Head of caudate nucleus (tissue), 42 donors: ENCODE measurements at regions not wholly inside any gene's neighbourhood (a gene's known extent, or its start where the extent isn't known, plus 50 kb on each side); places are given as distances from the start of the nearest gene placed in this dataset.
A peak's percentile ranks its signal among the peaks of the same experiment; 100 is the strongest.
"Not testable (repeated sequence)": the region's sequence is repeated elsewhere in the genome, so short reads cannot be mapped to it uniquely, and the experiment has no call there.

Experiments
- DNase-seq, 42 donors: peaks; one replicate each; pipeline versions ENCODE4 v3.0.0 to v3.0.0-alpha.2; 2020 to 2021; ENCODE audit warnings: mixed read lengths in 7 of 42
- intact Hi-C: fragments of 100-400 bp; cut with DNase I; formaldehyde crosslinking; loops from one replicate; pipeline ENCODE4 v1.15.0; 2022

DNA sequence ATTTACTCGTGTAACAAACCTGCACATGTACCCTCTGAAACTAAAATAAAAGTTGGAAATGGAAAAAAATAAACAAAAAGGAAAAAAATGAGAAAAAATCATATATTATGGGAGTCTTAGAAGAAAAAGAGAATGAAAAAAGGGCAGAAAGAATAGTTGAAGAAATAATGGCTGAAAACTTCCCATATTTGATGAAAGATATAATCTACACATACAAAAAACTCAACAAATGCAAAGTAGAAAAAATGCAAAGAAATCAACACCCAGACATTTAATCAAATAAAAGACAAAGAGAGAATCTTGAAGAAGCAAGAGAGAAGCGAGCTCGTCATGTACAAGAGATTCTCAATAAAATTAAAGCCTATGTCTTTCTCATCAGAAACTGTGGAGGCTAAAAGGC is 73.8 kb downstream of the SLC25A46 start:
- intact Hi-C loops, result no loop called here

DNA sequence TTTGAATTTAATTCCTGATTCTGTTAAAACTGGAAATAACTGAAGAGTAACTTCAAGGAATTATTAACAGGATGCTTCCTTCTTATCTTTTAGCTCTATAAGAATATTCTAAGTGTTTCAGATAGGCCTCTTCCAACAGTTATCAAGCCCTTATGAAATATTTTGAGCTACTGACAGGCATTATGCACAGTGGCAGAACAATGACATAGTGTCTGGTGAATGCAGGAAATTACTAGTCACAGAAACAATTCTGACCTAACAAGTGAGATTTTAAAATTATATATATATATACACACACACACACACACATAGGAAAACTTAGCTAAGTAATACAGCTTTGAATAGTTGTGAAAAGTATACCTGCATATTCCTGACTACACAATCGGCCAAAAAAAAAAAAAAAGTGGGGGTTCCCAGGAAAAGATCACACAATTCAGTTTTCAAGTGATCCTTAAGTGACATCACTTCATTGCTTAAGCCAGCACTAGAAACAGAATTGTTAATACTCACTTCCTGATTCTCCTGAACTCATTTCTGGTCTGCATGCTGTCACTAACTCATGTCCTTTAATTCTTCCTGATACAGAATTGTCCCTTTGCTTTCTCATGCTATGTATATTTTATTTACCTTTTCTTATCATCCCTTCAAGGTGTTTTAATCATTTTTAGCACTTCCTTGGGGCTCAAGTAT is 77.3 kb downstream of the SLC25A46 start:
- no peak for DNase-seq
- intact Hi-C loops, result no loop called here

More for the DNA sequence above, 73.8 kb downstream of the SLC25A46 start:
- DNase-seq, result no peak

DNA sequence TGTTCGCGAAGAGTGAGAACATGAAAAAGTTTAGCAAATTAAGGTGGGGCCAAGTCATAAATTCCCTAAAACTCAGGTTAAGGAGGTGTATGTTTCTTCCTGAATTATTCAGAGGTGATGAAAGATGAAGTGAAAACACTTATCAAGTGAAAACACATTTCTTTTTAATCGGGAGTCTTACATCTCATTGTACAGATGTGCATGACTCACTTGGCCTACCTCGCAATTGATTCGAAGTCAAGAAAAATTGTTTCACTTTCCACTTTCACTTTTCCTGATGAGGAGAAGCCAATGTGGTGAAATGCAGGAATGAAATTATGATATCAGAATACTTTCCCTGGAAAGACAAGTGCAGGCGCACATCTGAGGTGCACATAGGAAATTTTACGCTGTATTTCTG is 78.7 kb downstream of the SLC25A46 start:
- intact Hi-C loops, result no loop called here
- DNase-seq, result no peak

DNA sequence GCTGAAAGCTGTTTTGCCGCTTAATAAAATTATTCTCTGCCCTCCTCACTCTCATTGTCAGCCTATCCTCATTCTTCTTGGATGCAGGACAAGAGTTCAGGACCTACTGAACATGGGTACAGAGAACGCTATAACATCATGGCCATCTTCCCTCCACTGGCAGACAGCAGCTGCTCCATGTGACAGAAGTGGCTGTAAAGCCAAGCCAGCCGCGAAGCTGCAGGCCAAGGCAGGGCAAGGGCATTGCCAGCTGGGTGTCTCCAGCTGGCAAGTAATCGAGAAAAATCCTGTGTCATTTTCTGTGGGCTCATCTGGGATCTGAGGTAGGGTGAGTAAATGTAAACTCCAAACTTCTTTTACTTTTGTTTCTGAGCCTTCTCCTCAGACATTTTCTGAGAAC is 84.8 kb downstream of the SLC25A46 start:
- DNase-seq, result no peak
- intact Hi-C loops, result no loop called here

DNA sequence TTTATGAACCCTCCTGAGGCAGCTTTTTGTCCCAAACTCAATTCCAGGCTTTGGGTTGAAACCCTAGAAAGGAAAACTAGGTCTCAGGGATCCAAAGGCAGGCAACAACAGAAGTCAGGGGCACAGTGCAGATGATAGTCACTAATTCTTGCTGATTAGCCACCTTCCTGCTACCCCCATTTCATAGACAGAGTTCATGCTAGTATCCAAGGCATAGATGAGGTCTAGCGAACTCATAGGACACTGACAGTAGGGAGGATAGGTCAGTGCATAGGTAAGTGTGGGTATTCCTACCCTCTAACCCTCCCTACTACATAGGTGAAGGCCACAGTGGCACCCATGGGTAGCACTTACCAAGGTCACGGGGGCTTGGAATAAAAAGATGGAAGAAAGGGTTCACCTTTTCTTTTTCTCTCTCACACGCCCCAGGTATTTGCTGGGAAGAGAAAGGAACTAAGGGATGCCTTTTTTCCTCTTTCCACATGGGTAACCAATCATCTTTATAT is 86.2 kb downstream of the SLC25A46 start:
- intact Hi-C loops, result no loop called here
- DNase-seq, result no peak

DNA sequence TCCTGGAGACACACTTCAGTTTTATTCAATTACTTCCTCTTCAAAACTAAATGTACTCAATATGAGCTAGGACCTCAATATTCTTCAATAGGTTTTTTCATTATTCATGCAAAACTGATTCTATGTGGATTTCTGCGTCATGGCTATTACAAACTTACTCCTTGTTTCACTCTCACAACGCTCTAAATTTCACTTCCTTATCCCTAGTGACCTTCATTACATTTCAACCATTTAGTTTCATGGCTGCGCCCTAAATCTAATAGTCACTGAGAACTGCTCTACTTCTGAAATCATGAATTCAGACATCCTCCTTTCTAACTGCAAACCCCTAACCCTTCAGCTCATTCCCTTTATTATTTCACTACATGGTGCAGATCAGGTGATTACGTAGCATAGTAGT is 93.9 kb downstream of the SLC25A46 start:
- no peak for DNase-seq
- intact Hi-C loops, result no loop called here

DNA sequence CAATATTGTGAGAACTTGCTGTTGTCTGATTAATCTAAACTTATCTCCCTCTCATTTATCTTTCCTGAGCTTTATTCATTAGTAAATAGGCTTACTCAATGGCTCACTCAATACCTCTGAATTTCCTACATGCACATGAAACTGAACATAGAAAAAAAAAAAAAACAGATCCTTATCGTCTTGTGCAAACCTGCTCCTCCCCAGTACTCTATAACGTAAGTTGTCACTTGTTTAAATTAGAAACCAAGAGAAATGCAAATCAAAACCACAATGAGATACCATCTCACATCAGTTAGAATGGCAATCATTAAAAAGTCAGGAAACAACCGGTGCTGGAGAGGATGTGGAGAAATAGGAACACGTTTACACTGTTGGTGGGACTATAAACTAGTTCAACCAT is 96.1 kb downstream of the SLC25A46 start:
- DNase-seq, intact Hi-C loops: not testable (repeated sequence)

DNA sequence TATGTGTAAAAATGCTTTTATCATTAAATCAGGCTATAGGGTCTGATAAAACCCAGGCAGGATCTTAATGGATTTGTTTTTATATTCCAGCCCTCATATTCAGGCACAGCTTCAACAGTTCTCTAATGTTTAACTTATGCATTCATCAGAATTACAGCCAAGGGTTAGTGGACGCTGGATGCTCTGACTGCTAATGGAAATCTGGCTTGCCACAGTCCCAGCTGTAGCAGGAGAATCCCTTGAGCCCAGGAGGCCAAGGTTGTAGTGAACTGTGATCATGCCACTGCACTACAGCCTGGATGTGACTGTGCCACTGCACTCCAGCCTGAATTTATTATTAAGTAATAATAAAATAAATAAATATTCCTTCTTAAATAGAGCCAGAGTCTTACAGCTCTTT is 98.0 kb downstream of the SLC25A46 start:
- intact Hi-C loops, result no loop called here

DNA sequence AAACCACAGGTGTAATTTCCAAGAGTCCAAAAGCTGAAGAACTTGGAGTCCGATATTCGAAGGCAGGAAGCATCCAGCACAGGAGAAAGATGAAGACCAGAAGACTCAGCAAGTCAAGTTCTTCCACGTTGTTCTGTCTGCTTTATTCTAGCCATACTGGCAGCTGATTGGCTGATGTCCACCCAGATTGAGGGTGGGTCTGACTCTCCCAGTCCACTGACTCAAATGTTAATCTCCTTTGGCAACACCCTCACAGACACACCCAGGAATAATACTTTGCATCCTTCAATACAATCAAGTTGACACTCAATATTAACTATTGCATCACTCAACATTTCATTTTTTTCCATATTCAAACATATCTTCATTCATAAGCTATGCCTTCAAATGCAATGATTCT is 99.5 kb downstream of the SLC25A46 start:
- DNase-seq, intact Hi-C loops: not testable (repeated sequence)

More for the DNA sequence above, 98.0 kb downstream of the SLC25A46 start:
- DNase-seq, result no peak

DNA sequence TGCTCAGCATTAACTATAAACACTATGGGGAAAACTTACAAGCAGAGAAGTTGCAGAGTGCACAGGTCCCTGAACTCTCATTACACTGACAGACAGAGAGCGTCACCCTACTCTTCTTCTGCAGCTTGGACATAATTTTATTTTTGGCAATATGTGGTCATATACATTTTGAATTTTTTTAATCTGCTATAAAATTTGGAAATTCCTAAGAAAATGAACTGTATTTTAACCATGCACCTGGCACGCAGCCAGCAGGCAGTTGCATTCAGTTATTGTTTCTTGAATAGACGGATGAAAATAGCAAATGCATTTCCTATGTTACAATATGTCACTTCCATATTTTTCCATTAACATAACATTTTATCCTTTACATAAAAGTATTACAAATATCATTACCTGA is 100.2 kb downstream of the SLC25A46 start:
- peak in 18 of 42 donors; percentile 1 to 58 (median 12) for DNase-seq
- intact Hi-C loops, result no loop called here

DNA sequence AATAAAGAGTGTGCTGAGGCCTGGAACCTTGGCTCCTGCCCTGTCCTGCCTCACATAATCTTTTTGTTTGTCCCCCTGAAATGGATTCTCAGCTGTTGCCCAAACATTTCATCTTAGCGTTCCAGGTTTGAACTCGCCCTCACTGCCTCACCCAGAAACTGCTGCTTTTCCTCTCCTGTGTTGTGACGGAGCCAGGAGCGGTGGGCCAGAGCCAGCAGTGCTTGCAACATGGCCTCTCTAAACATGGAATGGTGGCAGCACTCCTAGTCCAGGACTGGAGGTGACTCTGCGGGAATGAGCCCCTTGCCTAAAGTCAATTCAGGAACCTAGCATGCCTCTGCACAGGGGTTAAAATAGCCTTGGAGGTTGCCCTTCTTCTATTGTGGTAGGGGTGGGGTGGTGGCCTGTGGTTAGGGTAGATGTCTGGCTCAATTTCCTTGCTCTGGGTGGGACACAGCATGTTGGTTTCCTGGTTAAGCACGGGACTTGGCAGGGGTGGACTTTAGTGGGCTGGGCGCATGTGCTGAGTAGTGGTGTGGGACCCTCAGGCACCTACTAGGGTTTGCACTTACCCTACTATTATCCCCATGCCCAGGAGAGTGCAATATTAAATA is 101.6 kb downstream of the SLC25A46 start:
- DNase-seq, result no peak
- intact Hi-C loops, result no loop called here

DNA sequence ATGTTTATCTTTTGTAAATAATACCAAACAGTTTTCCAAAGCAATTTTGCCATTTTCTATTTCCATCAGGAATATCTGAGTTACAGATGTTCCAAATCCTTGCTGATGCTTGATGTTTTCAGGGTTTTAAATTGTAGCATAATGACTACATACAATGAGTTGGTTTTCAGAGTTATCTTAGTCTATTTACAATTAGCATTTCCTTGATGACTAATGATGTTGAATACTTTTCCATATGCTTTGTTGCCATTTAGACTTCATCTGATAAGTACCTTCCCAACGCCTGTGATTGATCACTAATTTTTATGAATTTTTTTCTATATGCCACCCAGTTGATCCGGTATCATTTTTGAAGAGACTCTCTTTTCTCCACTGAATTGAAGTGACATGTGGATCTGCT is 102.3 kb downstream of the SLC25A46 start:
- DNase-seq, result no peak
- intact Hi-C loops, result no loop called here

DNA sequence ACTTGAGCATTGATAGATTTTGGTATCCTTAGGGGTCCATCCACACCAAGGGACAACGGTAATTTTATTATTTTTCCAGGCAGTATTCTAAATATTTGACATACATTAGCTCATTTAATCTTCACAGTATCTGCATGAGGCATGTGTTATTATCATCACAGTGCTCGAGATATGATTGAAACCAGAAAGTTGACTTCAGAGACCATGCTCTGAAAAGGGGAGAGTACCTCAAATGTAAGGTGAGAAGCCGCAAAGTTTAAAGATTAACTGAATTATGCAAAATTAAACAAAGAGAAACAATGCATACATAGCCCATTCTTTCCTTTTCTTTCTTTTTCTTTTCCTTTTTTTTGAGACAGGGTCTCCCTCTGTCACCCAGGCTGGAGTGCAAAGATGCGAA is 104.1 kb downstream of the SLC25A46 start:
- DNase-seq, result no peak
- intact Hi-C loops, result no loop called here

DNA sequence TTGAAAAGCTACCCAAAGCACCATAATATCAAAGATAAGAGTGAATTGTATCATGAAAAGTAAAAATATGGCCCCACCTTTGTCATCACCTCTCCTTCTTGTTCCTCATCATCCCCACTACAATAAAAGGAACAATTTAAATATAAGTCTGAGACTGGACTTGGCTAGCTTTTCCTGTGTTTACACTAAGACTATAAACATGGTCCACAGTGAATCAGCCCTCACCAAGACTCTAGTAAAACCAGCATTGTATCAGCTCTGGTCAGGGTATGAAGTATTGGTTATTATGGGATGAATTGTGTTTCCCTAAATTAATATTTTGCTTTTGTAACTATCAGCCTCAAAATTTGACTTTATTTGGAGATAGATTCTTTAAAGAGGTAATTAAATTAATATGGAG is 105.4 kb downstream of the SLC25A46 start:
- intact Hi-C loops, result no loop called here
- DNase-seq, result no peak

DNA sequence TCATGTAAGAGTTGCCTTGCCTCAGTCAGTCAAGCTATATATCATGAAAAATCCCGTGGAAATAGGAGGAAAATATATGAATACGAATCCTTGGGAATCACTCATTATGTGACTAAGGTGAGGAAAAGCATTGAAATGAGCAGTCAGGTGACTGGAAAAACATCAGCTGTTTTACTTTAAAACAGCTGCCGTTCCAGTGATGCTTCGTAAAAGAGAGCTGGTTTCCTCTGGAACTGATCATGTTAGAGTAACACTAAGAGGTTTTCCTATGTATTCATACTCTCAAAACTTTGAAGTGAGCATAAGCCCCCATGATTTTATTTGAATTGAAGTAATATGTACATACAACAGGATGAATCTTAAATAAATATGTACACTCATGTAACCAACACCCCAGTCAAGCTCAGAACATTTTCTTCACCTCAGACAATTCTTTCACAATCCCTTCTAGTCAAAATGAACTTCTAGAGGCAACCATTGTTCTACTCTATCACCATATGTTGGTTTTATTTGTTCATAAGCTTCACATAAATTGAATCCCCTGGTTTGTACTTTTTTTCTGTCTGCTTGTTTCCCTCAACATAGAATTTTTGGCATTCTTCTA is 107.7 kb downstream of the SLC25A46 start:
- intact Hi-C loops, result no loop called here
- DNase-seq, result no peak

DNA sequence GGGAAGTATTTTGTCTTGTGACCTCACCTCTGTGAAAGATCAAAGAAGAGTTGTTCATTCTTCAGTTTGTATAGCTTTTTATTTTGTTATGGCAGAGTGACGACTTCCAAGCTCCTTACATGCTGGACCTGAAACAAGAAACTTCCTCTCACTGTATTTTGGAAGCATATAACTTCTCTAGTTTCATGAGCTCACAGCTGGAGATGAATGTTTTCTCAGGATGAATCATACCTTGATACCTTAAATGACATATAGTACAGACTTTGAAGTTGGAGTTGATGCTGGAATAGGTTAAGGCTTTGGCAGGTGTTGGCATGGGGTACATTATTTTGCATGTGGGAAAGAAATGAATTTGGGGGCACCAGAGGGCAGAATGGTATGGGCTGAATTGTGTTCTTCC is 112.5 kb downstream of the SLC25A46 start:
- intact Hi-C loops, result no loop called here
- DNase-seq, result no peak

DNA sequence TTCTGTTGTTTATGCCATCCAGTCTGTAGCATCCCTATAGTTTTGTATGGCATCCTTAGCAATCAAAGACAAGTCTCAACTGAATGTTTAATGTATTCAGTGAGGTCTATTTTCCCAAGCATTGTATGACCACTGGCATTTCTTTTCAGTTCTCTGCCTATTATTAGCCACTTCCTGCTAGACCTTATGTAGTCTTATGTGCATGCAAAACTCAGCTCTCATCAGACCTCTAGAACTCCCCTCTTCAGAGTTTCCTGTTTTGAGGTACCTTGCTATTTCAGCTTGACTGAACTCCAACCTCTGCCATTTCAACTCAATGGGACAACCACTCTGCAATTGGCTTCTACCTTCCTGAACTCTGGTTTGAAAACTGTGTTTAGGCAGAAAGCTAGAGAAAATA is 113.2 kb downstream of the SLC25A46 start:
- intact Hi-C loops, result no loop called here
- no peak for DNase-seq

DNA sequence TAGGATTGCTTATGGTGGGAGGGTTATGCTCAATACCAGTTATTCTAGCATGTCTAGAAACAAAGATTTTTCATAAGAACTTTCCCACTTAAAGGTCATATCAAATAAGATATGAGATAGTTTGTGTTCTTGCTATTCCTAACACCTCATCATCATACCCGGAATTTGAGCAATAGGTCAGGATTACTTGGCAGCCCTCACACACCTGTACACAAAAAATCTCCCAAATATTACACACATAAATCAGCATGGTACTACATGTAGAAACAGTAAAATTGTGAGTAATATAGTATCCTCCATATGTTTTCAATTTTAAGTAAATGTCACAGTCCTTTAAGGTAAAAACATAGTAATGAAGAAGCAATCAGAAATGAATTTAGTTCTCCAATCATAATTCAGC is 113.7 kb downstream of the SLC25A46 start:
- DNase-seq, result no peak
- intact Hi-C loops, result no loop called here

DNA sequence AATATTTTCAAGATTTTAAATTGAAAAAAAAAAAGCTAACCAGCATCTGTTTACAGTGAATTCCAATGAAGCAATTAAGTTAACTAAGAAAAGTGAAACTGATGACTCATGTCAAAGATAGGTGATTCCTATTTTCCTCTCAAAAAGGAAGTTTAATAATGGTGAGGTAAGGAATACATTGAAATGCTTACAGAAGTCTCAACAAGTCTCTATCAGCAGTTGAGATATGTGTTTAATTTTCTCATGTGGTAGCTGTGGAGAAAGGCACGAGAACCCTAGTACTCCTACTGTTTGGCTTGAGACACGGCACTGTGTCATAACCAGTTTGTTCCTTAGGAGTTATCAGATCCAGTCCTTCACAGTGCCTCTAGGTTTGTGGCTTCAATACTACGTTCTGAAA is 114.5 kb downstream of the SLC25A46 start:
- intact Hi-C loops, result no loop called here
- no peak for DNase-seq

DNA sequence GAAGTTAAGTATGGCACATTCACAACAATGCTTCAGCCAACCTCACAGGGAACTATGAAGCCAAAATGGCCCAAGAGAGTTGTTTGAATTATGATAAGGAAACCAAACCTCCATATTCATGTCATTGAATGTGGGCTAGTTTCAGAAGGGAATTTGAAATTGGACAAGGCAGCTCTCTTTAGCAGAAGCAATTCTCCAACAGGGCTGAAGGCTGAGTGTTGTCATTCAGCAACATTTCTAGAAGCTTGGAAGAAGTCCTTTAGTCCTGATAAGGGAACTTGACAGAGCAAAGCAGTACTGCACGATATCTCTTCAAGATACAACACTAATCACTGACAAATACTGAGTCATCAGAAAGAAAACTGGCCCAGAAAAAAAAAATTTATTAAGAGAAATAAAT is 115.4 kb downstream of the SLC25A46 start:
- intact Hi-C loops, result no loop called here

DNA sequence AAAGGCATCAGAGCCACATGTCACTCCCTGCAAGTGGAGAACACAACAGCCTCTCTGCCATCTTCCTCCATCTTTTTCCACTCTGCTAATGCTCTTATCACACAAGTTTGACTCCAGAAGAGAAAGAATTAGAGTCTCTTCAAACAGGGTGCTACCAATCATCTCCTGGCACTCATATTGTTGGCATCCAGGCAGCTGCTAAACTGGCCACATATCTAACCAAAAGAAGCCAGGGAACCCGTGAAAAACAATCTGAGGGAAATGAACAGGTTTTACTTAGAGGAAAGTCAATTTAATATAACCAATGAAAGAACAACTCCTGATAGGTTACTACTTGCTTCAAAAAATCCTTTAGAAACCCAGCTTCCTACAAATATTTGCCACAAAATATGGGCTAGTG is 117.2 kb downstream of the SLC25A46 start:
- intact Hi-C loops, result no loop called here
- no peak for DNase-seq

More for the DNA sequence above, 115.4 kb downstream of the SLC25A46 start:
- no peak for DNase-seq
